ENCODE measurements at regions not wholly inside any gene's neighbourhood (a gene's known extent, or its start where the extent isn't known, plus 50 kb on each side); places are given as distances from the start of the nearest gene placed in this dataset.

- TF ChIP-seq CTCF (IDR thresholded peaks at IDR 0.05; ENCODE audit: extremely low read depth in 1 of 2, insufficient read depth in 1 of 2, low read depth in 1 of 2, low read length in 2 of 2), result no peak
- no peak for TF ChIP-seq GATA2 (IDR thresholded peaks at IDR 0.05; ENCODE audit: insufficient read depth, insufficient read length, low read depth, low read length)
- TF ChIP-seq EZH2 (IDR thresholded peaks at IDR 0.05; ENCODE audit: borderline replicate concordance, low read depth, low read length, severe bottlenecking), result no peak
- no peak for TF ChIP-seq MYC (IDR thresholded peaks at IDR 0.05; ENCODE audit: low read depth, low read length)
- TF ChIP-seq POLR2AphosphoS5 (IDR thresholded peaks at IDR 0.05; ENCODE audit: insufficient read depth, low read depth, low read length), result no peak
- TF ChIP-seq POLR2A (IDR thresholded peaks at IDR 0.05; ENCODE audit: low read depth, low read length), result no peak
These were observed 738.3 kb upstream of the SLITRK5 start for GRCh38 chr13:86932776-86933334.
